OCI-LY1 (cell line): ENCODE measurements at regions not wholly inside any gene's neighbourhood (a gene's known extent, or its start where the extent isn't known, plus 50 kb on each side); places are given as distances from the start of the nearest gene placed in this dataset.

Experiments
- EZH2 ChIP-seq: fragments of 200-600 bp; sonication (generic), shearing (Covaris generic); IDR thresholded peaks from 2 replicates; pipeline ENCODE4 v1.8.0; 2017; ENCODE audit warnings: borderline replicate concordance, mixed run types, mild to moderate bottlenecking, antibody characterized with exemption, low read length, moderate library complexity, mixed read lengths
- TF ChIP-seq, protein P1 (sequence below): fragments of 200-600 bp; sonication (generic), shearing (Covaris generic); IDR thresholded peaks from 2 replicates; pipeline ENCODE4 v1.5.1; 2017; ENCODE audit warnings: mild to moderate bottlenecking, antibody characterized with exemption, low read length, moderate library complexity, mixed read lengths

DNA sequence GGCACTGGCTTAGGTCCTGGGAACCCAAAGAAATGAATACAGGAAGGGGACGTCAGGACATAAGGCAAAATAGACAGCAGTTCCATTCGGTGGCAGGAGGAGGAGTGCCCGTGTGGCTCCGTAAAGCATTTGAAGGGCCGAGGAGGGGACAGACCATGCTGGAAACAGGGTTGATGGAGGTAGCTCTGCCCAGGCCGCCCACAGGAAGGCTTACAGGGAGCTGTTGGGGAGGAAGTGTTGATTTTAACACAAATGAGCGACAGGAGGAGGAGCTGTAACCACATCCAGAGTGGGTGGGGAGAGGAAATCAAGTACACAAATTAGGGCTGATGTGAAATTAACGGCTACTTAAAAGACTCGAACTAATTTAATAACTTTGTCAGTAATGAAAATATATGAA lies 54.6 kb downstream of the RBFOX3 start:
- TF ChIP-seq, protein P1, sequence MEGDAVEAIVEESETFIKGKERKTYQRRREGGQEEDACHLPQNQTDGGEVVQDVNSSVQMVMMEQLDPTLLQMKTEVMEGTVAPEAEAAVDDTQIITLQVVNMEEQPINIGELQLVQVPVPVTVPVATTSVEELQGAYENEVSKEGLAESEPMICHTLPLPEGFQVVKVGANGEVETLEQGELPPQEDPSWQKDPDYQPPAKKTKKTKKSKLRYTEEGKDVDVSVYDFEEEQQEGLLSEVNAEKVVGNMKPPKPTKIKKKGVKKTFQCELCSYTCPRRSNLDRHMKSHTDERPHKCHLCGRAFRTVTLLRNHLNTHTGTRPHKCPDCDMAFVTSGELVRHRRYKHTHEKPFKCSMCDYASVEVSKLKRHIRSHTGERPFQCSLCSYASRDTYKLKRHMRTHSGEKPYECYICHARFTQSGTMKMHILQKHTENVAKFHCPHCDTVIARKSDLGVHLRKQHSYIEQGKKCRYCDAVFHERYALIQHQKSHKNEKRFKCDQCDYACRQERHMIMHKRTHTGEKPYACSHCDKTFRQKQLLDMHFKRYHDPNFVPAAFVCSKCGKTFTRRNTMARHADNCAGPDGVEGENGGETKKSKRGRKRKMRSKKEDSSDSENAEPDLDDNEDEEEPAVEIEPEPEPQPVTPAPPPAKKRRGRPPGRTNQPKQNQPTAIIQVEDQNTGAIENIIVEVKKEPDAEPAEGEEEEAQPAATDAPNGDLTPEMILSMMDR = no peak
- TF ChIP-seq EZH2 = no peak
